NCI-H526 treated with DMSO at 0.1 percent for 48 hours (cell line): ENCODE measurements at regions not wholly inside any gene's neighbourhood (a gene's known extent, or its start where the extent isn't known, plus 50 kb on each side); places are given as distances from the start of the nearest gene placed in this dataset.
A peak's percentile ranks its signal among the peaks of the same experiment; 100 is the strongest.

ENCODE experiments used
- DNase-seq: peaks from one replicate; lab custom pipeline; 2025; lab: John Stamatoyannopoulos, UW

- no peak for DNase-seq
Observed at GRCh38 chr2:76579911-76580310, 869.2 kb upstream of the GCFC2 start.

GRCh38 chr2:76572981-76573380 lies 862.3 kb upstream of the GCFC2 start:
- no peak for DNase-seq

- DNase-seq = no peak
Observed at GRCh38 chr2:76569819-76570218, 859.1 kb upstream of the GCFC2 start.

GRCh38 chr2:76567478-76567877 lies 856.8 kb upstream of the GCFC2 start:
- DNase-seq = no peak

- no peak for DNase-seq
Observed at GRCh38 chr2:76564734-76565133, 854.0 kb upstream of the GCFC2 start.

- no peak for DNase-seq
Observed at GRCh38 chr2:76563730-76564129, 853.0 kb upstream of the GCFC2 start.

GRCh38 chr2:76558157-76558556 lies 847.4 kb upstream of the GCFC2 start:
- no peak for DNase-seq

GRCh38 chr2:76556018-76556417 lies 845.3 kb upstream of the GCFC2 start:
- no peak for DNase-seq

GRCh38 chr2:76546207-76546606 lies 835.5 kb upstream of the GCFC2 start:
- no peak for DNase-seq

GRCh38 chr2:76544901-76545300 lies 834.2 kb upstream of the GCFC2 start:
- DNase-seq = no peak

- no peak for DNase-seq
Observed at GRCh38 chr2:76517574-76517909, 806.8 kb upstream of the GCFC2 start.

GRCh38 chr2:76516861-76517573 lies 806.3 kb upstream of the GCFC2 start:
- DNase-seq = no peak

- no peak for DNase-seq
Observed at GRCh38 chr2:76512201-76512820, 801.6 kb upstream of the GCFC2 start.

GRCh38 chr2:76506538-76506937 lies 795.8 kb upstream of the GCFC2 start:
- no peak for DNase-seq

GRCh38 chr2:76501641-76502040 lies 790.9 kb upstream of the GCFC2 start:
- no peak for DNase-seq

- DNase-seq = no peak
Observed at GRCh38 chr2:76498360-76498759, 787.6 kb upstream of the GCFC2 start.

GRCh38 chr2:76491503-76491902 lies 780.8 kb upstream of the GCFC2 start:
- no peak for DNase-seq

- DNase-seq = peak; percentile 97
Observed at GRCh38 chr2:76478266-76479035, 767.7 kb upstream of the GCFC2 start.

- no peak for DNase-seq
Observed at GRCh38 chr2:76472946-76473345, 762.2 kb upstream of the GCFC2 start.

GRCh38 chr2:76469066-76469465 lies 758.4 kb upstream of the GCFC2 start:
- DNase-seq = no peak

- DNase-seq = no peak
Observed at GRCh38 chr2:76467326-76467725, 756.6 kb upstream of the GCFC2 start.

GRCh38 chr2:76464310-76464709 lies 753.6 kb upstream of the GCFC2 start:
- DNase-seq = no peak

GRCh38 chr2:76461431-76461830 lies 750.7 kb upstream of the GCFC2 start:
- no peak for DNase-seq
